Stimulated activated CD8-positive, alpha-beta memory T cell treated with anti-CD3 and anti-CD28 coated beads, Interleukin-15, amount 100 ng/mL, for 4 hours (primary cell): ENCODE measurements at regions not wholly inside any gene's neighbourhood (a gene's known extent, or its start where the extent isn't known, plus 50 kb on each side); places are given as distances from the start of the nearest gene placed in this dataset.

ENCODE experiments used
- DNase-seq, 2 donors: peaks; one replicate each; pipeline ENCODE4 v3.0.0-alpha.2; 2020; ENCODE audit warnings: low read depth in 2 of 2

DNA sequence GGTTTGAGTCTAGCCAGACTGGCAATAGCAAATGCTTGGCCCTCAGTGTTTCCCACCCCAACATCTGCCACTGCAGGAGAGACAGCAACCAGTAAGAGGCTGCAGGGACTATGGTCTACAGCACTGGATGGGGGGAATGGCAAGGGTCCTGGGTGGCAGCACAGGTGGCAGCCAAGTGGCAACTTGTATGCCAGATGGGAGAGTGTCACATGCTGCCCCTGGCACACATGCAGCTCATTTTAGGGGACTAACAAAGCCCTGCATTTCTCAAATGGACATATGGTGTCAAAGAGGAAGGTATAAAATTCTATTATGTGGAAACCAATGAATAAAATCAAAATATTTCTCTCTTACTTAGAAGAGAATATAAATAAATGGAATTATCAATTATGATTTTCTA, 298.7 kb upstream of the MARCKS start:
- DNase-seq: no peak

DNA sequence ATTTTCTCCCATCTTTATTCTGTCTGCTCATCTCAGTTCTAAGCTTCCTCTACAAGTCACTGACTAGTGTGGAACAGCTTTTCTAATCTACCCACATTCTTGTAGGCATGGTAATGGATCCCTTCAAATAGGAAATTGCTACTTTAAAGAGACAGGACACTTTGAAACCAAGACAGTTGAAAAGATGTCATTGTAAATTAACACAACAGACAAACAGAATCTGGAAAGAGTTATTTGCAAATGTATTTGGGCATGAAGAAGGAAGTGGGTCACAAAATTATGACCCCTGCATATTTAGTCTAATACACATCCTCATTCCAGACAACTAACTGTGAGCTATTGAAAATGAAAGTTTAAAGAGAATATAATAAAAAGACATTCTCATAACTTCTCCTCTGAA, 298.2 kb upstream of the MARCKS start:
- DNase-seq: no peak

DNA sequence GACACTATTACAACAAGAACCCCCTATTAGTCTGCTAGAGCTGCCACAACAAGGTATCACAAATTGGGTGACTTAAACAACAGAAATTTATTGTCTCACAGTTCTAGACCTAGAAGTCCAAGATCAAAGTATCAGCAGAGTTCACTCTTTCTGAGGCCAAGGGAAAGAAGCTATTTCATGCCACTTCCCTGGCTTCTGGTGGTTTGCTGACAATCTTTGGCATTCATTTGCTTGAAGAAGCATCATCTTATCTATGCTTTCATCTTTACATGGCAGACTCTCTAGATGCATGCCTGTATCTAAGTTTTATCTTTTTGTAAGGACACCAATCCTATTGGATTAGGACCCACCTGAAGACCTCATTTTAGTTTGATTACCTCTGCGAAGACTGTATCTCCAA, 296.8 kb upstream of the MARCKS start:
- no peak for DNase-seq

DNA sequence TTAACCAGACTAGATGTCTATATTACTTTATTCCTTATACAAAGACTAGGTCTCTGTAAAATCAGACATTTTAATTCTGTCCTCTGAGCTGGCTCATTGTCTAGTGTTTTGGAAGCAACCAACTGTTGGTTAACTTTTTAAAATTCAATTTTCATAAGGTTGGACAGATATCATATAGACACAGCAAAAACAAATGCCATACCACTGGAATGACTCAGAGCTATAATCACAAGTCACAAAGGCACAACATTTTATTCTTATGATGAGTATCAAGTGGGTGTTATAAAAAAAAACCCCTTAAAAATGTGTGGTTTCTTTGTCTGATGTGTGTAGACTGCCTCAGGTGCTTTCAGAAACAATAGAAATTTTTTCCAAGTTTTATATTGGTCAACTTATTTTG, 296.2 kb upstream of the MARCKS start:
- no peak for DNase-seq

DNA sequence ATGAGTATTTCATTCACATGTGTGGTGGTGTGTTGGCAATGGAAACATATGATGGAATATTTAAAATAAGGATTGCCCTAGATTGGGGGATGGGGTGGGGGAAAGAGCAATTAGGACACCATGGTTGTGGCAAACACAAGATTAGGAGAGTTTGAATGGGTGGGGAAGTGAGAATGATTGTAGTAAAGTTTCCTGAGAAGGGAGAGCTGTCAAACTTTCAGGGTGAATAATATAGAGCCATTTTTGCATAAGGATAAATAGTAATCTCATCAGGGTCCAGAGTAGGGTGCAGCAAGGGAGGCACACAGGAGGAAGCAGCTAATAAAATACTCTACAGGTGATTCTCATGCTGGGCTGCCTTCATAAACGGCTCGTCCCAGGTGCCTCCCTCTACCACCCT, 294.9 kb upstream of the MARCKS start:
- DNase-seq: no peak

DNA sequence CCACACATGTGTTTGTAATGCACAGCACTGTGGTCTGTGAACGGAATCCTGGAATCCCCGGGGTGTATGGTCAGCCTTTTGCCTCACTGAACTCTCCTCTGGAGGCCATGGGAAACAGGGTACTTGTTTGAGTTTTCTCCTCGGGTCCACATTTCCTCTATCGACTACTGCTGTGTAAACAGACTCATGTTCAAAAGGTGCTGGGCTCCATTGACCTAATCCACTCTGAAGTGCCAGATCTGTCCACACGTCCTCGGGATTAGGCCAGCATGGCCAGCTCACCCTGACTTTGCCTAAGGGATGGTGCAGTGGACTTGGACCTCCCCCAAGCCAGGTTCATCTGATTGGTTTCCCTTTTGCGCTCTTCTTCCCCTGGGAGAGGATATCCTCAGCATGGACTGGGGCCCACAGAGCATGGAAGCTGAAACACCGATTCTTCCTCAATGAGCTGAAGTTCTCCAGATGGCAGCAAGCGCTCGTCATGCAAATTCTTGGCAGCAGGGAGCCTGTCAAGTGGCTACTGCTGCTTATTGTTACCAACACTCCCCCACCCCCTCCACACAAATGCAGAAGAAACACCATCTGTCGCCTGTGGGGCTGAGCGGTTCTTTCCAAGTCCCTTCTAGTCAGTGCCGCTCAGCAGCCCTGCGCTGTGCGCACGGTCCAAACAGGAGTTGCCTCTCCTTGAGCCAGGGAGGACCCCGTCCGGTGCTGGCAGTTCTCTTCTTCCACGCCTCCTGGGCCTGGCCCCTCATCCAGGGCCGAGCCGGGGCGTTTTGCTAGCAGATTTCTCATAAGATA, 292.6 kb upstream of the MARCKS start:
- DNase-seq: no peak

DNA sequence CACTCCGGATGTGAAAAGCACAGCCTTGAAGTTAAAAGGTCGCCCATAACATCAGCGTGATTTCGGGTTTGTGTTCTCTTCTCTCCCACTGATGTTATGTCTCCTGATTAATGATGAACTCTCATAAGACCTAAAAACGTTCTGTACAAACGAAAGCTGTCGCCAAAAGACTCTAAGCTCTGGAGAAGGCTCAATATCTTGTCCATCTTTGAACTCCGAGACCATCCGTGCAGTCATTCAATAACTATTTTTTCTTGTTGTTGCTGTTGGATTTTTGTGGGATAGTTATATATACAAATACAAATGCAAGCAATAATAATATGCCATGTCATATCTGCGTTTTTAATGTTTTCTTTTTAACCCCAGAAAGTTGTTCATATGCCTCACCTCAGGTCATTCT, 291.8 kb upstream of the MARCKS start:
- DNase-seq: no peak

DNA sequence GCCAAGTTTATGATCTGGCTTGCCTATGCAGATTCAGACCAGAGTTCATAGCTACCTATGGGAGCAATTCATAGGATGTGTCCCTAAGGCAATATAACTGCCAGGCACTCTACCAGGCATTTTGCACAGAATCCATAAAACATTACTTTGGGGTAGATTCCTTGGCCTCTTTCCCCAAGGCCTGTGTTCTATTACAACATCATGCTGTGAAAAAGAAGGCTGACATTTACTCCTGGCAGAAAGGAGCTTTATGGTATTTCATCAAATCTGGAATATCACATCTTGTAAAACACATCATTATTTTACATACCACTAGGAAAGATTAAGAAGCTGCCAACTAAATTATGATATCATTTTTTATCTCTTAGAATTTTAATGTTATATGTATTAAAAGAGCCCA, 287.0 kb upstream of the MARCKS start:
- no peak for DNase-seq

DNA sequence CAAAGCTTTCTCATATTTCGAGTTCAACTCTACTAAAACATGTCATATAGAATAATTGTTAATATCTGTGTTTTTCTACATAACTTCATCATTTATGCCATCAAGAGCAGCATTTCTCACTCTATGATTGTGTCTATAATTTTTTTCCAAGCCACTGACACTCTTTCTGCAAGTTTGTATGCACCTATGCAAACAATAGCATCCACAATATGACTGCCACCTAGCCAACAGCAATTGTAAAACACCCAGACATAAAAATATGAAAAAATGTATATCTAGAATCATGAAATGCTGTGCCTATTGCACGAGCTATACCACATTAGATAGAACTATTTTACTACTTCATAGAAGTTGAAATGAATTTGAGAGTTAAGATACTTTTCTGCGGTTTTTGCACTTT, 286.5 kb upstream of the MARCKS start:
- no peak for DNase-seq

DNA sequence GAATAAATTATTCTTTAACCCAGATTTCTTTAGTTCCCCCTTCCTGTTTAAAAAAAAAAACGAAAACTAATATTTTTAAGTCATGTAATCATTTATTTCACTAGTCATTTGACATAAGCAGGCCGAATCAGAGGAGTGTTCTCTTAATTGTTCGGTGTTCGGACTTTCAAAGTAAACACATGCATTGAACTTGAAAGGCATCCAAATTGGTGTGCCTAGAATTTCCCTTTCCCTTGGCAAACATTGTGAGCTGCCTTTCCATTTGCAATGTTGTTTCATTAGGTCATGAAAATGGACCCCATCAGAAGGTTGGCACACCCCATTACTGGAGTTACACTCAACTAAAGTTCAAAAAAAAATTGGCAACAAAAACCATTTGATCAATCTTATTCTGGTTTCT, 283.0 kb upstream of the MARCKS start:
- DNase-seq: no peak

DNA sequence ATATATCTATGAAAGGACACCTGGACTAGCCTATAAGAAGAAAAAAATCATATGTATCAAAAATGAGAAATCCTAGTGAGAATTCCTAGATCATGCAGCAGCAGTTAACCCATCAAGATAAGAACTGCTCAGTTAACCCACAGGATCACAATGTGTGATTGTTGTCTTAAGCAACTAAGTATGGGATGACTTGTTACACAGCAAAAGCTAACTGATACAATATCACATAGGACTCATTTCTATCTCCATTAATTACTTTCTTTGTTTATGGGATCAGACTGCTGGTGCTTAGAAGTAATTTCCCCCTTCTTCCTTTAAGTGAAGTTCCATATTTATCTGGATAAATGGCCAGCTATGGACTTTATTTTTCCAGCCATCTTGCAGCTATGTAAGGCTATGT, 280.8 kb upstream of the MARCKS start:
- DNase-seq: no peak

DNA sequence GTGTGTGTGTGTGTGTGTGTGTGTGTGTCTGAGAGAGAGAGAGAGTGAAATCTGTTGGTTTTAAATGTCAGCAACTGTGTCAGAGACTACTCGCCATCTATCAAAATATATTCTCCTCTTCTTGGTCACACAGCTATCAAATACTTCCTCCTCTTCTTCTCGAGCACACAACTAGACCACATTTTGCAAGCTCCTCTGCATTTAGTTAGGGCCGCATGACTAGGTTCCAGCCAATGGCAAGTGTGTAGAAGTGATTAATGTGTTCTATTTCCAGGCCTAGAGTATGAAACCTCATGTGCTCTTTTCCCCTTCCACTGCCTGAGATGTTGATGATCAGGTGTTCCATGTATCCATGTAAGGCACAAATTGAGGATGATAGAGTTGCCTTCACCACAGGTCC, 278.5 kb upstream of the MARCKS start:
- no peak for DNase-seq

DNA sequence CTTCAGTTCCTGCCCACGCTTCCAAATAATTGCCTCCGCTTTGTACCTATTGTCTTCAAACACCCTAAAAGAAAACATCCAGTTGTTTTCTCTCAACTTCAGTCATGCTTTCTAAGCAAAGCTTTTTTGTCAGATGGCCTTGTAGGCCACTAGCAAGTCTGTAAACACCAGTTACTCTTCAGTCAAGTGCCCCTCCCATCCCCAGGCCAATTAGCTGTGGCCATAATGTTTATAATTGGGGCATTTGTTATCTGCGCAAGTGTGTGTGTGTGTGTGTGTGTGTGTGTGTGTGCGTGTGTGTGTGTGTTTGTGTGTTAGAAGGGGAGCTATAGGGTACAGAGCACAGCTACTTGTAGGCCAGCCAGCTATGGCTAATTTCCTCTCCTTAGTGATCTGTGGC, 272.4 kb upstream of the MARCKS start:
- DNase-seq: no peak

DNA sequence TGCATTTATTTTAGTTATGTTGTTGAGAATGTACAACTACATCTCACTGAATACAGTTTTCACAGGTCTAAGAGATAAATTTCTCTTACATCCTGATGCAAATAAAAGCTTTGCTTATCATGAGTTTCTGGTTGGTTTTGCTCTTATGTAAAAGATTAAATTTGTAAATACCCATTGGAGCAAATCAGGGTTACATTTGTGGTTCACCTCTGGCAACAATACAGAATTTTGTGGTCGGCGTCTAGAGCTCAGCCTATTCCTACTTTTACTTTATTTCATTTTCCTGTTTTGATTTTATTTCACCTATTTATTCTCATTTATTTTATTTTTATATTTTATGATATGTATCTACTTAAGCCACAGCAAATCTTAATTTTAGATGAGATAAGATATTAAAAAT, 271.9 kb upstream of the MARCKS start:
- no peak for DNase-seq

DNA sequence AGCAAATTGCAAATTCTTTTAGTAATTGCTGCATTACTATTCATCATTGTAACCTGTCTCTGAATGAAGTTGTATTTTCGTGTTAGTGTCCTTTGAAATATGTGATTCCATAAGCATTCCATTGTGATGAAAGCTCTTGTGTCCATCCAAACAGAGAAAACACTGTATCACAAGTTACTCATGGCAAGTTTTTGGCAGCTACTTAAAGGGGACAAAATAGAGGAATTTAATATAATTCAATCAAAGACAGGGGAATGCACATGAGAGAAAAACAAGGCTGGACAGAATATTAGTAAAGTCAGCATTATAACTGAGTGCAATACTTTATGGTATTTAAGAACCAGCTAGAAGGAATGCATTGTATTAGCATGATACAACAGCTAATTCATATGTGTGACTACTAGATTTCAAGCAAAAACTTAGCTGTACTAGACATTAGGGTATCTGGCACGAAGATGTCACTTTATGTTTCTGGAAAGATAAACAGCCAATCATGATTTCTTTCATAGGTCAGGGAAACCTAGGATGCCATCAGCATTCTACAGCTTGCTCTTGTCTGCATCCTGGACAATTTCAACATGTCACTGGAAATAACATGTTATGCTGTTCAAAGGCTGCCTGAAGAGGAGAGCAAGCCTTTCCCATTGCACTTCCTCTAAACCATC, 270.6 kb upstream of the MARCKS start:
- DNase-seq: no peak

DNA sequence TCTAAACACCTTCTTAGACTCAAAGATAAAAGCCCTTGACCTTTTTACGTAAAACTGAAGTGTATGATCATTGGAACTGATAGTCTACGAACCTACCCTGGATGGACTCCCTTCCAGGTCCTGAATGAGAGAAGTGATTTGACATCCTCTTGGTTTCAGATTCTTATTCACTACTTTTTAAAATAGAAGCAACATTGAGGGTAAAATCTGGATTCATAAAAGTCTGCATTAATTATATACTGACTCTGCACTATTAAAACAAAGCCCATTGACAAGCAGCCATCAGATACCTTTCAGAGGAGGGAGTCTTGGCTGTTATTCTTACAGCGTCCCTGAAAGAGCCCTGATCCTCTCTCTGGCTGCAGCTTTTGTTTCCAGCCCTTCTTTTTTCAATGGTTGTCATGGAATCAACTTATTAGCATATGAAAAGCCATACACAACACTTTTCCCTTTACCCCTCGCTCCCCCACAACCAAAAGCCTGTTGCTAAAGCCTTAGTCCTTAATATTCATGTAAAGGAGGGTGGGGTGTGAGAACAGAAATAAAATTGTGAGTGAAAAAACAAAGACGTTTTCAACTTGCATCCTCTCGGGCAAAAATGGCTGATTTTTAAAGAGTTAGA, 270.0 kb upstream of the MARCKS start:
- DNase-seq: no peak

DNA sequence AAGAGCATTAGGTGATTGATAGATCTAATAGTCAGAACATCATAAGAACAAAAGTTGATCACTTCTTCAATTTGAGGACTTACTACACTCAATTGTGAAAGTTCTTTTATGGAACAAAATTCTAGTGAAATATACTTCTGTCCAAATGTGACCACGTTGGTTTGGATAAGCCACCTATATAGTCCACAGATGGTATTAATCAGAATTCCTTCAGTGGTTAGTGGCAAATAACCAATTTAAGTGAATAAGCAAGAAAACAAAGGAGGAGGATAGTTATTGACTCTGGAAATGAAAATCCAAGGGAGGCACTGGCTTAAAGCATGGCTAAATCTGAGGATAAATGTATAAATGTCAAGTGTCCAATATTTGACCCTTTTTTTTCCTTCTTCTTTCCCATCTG, 268.5 kb upstream of the MARCKS start:
- DNase-seq: no peak

DNA sequence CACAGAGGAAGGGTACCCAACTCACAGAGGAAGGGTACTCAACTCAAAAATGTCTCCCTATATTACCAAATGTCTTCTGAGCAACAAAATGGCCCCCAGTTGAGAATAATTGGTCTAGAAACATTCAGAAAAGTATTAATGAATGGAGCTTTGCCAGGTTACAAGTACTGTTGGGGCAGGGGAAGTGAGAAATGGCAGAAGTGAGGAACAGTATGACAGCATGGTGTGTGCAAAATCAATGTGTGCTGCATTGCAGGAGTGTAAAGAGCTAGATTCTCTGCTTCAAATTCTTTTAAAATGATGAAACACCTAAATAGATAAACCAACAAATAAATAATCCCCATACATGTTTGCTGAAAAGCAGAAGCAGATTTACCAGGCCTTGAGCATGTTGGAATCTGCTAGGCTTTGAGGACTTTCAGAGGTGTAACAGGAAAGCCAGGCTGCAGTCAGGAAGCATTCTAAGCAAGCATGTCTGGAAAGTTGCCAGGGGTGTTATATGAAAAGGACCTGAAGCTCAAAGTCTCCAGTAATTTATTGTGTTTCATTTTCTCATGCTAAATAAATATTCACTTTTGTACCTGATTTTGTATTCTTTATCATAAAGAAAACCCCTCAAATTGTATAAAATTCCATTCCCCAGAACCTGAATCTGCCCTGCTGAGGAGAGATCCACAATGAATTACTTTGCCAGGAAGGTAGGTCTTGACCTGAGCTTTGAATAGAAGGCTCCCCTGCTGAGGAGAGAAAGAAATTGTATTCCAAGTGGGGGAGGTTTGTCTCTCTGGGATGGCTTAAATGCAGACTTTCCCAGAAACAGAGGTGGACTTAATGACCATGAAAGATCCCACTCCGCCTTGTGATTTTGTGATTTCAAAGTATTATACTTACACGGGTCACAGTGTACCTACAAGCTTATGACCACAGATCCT, 265.0 kb upstream of the MARCKS start:
- no peak for DNase-seq

DNA sequence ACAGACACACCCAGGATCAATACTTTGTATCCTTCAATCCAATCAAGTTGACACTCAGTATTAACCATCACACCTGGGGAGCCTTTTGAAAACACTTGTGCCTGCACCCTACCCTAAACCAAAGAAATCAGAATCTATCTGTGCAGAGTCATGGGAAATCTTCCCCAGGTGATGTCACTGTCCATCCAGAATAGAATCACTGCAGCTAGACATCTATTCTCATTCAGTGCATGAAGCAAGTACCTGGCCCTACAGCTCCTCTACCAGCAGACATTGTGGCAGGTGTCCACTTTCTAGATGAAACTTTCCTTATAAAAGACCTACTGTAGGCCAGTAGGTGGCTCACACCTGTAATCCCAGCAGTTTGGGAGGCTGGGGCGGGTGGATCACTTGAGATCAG, 262.4 kb upstream of the MARCKS start:
- no peak for DNase-seq

DNA sequence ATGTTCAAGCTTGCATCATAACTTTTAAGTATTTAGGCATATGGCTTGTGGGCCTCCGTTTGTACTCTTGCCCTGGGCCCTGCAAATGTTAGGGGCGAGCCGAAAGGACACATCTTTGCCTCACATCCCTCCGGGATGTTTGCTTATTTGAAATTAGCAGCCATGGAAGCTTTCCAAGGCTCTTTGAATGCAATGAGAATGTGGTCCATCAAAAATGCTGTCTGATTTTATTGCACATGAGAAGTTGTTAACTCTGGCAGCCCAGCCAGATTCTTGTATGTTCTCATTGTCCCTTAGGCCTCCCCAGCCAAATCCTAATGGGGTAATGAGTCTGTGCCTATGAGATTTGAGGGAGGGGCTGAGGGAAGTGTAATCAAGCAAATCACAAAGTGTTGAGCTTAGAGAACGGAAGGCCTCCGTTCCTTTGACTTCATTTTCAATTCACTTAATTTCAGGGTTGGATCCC, 261.2 kb upstream of the MARCKS start:
- DNase-seq: no peak

DNA sequence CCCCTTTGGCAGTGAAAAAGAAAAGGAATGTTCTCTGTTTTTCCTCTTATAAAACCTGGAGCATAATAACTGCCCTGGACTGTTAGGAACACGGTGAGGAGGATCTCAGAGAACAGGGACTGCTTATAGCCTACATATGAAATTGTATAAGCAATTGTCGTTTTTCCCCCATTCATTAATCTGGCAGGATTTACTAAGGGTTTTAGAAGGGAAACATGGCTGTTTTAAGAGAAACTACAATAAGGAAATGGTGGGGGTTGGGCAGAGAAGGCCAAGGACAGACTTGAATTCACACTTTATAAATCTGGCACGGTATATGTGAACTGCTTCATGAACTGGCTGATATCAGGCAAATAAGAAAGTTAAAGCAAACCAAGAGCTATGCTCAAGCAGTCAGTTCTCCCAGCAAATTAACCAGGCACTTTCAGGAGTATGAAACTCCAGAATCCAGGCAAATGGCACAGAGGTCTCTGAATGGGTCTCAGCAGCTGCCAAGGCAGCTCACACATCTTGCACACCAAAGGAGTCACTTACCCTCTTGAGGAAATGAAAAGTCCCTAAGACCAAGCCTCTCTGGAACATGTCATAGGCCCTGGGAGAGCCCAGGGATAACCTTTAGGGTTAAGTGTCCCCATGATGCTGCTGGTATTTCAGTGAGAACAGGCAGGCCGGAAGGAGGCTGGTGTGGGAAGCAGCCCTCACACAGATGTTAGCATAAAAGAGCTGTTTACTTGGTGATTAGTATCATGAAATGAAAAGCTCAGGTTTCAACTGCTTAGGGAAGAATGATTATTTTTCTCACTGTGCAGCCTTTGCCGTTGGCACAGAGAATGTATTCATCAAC, 260.5 kb upstream of the MARCKS start:
- no peak for DNase-seq
